ENCODE measurements at regions not wholly inside any gene's neighbourhood (a gene's known extent, or its start where the extent isn't known, plus 50 kb on each side); places are given as distances from the start of the nearest gene placed in this dataset.

- TF ChIP-seq ASH2L (IDR thresholded peaks at IDR 0.05; ENCODE audit: borderline replicate concordance, low read depth) (no peak), REST (IDR thresholded peaks at IDR 0.05; ENCODE audit: low read depth, low read length) (no peak), HCFC1 (IDR thresholded peaks at IDR 0.05; ENCODE audit: low read length) (no peak), NRF1 (conservative IDR thresholded peaks at IDR 0.05; ENCODE audit: low read depth, low read length) (no peak), ETV6 (conservative IDR thresholded peaks at IDR 0.05 in 1 of 2, IDR thresholded peaks at IDR 0.05 in 1 of 2; ENCODE audit: borderline replicate concordance in 1 of 2, low read depth in 1 of 2) (no peak), CTCF (IDR thresholded peaks at IDR 0.05 in 2 of 3, conservative IDR thresholded peaks at IDR 0.05 in 1 of 3; ENCODE audit: control insufficient read depth in 2 of 3, extremely low read depth in 1 of 3, insufficient read depth in 1 of 3, low read depth in 3 of 3, low read length in 3 of 3) (no peak), POLR2A (IDR thresholded peaks at IDR 0.05; ENCODE audit: low read depth, low read length) (no peak), POLR2AphosphoS5 (IDR thresholded peaks at IDR 0.05; ENCODE audit: low read length) (no peak), JUNB (IDR thresholded peaks at IDR 0.05) (no peak), POLR2AphosphoS2 (IDR thresholded peaks at IDR 0.05; ENCODE audit: low read depth, low read length) (no peak), JUND (IDR thresholded peaks at IDR 0.05; ENCODE audit: low read depth, low read length) (no peak), PKNOX1 (IDR thresholded peaks at IDR 0.05) (no peak)
These were observed 1407.6 kb upstream of the RAG2 start for GRCh38 chr11:38005597-38005996.

Measured in GM12878 (cell line).